CD4-positive, alpha-beta T cell treated with Interleukin-2 at 100 ng/mL for 4 hours (primary cell): ENCODE measurements at regions not wholly inside any gene's neighbourhood (a gene's known extent, or its start where the extent isn't known, plus 50 kb on each side); places are given as distances from the start of the nearest gene placed in this dataset.
"Not testable (repeated sequence)": the region's sequence is repeated elsewhere in the genome, so short reads cannot be mapped to it uniquely, and the experiment has no call there.

Experiments
- DNase-seq: peaks from one replicate; pipeline ENCODE4 v3.0.0-alpha.2; 2020; ENCODE audit warnings: low spot score

DNA sequence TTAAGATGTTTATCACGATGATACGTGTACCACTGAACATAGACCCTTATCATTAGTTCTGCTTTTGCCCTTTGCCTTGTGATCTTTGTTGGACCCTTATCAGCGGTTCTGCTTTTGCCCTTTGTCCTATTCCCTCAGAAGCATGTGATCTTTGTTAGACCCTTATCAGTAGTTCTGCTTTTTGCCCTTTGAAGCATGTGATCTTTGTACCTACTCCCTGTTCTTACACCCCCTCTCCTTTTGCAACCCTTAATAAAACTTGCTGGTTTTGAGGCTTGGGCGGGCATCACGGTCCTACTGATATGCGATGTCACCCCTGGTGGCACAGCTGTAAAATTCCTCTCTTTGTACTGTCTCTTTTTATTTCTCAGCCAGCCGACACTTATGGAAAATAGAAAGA lies 117.0 kb downstream of the SDHAF3 start:
- not testable (repeated sequence) for DNase-seq

DNA sequence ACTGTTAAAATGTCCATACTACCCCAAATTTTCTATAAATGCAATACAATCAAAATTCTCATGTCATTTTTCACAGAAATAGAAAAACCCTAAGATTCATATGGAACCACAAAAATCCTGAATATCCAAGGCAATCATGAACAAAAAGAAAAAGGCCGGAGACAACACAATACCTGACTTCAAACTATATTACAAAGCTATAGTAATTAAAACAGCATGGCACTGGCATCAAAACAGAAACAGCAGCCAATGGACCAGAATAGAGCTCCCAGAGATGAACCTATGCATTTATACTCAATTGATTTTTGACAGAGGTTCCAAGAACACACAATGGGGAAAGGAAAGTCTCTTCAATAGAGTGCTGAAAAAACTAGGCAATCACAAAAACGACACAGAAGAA lies 128.8 kb downstream of the SDHAF3 start:
- no peak for DNase-seq

DNA sequence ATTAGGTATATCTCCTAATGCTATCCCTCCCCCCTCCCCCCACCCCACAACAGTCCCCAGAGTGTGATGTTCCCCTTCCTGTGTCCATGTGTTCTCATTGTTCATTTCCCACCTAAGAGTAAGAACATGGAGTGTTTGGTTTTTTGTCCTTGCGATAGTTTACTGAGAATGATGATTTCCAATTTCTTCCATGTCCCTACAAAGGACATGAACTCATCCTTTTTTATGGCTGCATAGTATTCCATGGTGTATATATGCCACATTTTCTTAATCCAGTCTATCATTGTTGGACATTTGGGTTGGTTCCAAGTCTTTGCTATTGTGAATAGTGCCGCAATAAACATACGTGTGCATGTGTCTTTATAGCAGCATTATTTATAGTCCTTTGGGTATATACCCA lies 140.7 kb downstream of the SDHAF3 start:
- not testable (repeated sequence) for DNase-seq

DNA sequence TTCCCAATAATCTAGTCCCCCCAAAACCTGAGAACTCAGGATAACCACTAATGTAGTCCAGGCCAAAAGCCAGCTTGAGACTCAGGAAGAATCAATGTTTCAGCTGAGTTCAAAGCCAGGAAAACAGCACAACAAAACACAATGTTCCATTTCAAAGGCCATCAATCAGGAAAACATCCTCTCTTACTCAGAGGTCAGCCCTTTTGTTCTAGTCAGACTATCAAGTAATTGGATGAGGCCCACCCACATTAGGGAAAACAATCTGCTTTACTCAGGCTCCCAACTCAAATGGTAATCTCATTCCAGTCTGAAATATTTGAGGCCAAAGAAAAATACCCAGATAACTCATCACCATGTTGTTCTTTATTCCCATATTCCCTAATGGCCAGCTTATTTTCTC lies 152.2 kb downstream of the SDHAF3 start:
- no peak for DNase-seq

DNA sequence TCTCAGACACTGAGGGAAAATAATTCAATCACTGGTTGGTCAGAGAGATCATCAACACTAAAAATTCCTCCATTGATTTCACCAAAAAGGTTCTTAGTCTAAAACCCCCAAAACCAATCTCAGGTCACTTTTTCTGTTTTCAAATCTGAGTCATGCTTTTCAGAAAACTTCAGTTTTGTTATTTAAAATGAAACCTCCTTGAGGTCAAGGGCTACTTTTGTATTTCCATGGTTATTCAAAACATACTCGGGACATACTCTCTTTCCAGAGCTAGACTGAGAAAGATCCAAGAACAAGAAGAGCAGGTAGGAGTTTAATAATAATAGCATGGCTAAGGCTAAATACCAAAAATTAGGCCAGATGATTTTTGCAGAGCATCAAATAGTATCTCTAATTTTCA lies 152.8 kb downstream of the SDHAF3 start:
- DNase-seq, result no peak

DNA sequence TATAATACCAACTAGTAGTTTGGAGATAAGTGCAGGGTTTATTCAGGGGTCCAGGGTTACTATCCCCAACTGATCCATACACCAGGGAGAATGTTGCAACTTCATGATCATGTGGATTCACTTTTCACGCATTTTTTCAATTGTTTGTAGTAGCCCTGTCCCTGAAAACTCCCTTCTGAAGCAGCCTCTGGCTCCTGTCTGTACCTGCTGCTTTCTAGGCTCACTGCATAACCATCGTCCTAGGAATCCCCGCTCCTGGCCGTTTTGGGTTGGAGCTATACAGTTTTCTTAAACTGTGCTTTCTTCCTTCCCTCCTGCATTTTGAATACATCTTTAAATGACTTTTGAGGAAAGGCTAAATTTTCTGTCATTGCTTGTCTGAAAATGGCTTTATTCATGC lies 154.1 kb downstream of the SDHAF3 start:
- no peak for DNase-seq

DNA sequence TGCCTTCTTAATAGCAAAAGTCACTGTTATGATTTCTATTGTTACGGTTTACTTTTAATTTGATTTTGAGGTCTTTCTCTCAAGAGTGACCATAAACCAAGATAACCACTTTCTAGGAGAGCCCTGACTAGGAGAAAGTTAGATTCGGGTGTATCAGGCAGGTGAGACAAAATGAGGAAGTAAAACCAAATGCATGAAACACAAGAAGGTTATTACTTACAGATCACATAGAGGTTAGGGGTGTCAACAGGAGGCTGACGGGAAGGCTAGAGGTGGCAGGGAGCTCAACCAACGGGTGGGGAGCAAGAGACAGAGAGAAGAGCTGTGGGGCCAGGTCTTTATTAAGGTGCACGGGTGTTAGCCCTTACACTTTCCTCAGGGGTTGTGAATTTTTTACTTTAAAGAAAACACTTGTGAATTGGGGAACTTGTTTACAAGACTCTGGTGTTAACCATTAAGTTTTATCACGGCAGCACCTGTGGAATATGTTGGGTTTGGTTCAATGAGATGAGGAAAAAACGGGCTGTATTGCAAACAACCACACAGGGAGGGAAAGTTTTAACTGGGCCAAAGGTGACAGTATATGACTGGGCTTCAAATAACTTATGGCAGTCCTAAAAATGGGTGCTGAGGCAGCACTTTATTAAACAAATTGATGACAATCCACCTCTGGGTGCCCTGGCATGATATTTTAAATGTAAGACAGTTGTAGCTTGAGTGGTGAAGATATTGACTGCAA lies 154.9 kb downstream of the SDHAF3 start:
- DNase-seq, result no peak

DNA sequence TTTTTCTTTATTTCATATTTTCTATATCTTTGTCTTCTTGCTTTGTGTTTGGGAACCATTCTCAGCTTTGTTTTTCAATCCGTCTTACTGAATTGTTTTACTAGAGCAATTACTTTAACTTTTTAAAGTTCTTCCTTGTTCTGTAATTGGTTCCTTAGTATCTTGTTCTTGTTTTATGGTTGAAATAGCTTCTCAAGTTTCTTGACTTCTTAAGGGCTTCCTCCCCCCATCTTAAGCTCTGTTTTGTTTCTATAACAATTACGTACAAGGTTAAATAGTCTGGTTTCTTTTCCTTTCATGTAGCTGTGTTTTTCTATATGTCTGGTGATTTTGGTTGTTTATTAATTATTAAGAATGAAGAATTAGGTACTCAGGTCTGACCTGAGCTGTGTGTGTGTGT lies 158.0 kb downstream of the SDHAF3 start:
- DNase-seq, result no peak

DNA sequence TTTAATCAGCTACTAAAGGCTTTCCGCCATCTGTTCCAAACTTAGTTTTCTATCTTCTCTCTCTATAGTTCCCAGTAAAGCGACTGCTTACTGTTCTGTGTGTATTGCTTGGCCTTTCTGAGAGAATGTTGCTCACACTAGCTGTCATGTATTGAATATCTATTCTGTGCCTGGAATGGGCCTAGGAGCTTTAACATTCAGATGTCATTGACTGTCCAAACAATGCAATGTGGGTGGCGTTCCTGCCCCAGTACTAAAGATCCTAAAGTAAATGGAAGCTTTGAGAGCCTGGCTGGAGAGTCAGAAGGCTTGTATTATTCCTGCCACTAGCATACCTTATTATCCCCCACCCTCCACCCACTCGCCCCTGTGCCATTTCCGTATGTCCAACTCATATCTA lies 163.5 kb downstream of the SDHAF3 start:
- DNase-seq, result no peak

DNA sequence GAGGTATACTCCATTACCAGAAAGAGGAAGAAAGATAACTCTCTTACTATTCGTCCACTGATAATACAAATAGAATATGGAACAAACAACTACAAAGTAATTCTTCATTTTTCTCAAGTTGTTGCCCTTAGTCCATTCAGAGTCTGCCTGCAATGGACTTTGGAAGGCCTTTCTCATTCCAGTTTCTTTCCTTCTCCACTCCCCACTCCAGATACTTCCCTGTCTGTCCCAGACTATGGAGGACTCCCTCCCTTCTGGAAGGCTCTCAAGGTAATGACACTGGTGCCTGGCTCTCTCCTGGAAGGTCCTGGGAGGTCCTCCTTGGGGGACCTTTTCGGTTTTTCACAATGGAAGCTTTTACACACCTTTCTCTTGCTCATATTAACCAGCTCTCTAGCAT lies 167.8 kb downstream of the SDHAF3 start:
- DNase-seq, result no peak

DNA sequence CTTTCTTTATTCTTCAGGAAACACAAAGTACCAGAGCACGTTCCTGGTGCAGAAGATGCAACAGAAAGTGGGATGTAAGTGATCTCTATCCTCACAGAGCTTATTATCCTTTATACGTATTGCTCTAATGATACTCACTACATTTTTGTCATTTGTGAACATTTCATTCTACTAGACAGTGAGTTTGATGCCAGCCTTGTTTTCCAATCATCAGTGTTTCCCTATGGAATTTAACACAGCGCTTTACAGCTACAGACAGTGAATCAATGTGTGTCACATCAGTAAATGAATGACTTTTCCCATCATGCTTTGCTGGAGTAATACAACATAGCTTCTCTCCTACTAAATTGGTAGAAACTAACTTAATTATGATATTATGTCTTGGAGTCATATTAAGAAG lies 175.5 kb downstream of the SDHAF3 start:
- no peak for DNase-seq

DNA sequence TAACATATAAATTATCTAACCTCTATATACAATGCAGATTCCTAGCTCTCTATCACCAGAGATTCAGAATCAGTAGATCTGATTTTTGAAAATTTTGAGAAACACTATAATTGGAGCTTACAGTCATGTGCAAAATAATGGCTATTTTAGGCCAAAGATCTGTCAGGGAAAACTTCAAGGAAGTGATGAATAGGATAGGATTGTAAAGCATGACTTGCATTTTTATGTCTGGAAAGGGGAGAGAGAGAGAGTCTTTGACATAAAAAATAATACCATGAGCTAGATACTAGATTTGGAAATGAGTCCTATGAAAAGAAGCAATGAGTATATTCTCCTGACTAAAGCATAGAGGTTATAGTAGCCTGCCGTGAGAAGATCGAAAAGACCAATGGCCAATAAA lies 181.1 kb downstream of the SDHAF3 start:
- DNase-seq, result no peak

DNA sequence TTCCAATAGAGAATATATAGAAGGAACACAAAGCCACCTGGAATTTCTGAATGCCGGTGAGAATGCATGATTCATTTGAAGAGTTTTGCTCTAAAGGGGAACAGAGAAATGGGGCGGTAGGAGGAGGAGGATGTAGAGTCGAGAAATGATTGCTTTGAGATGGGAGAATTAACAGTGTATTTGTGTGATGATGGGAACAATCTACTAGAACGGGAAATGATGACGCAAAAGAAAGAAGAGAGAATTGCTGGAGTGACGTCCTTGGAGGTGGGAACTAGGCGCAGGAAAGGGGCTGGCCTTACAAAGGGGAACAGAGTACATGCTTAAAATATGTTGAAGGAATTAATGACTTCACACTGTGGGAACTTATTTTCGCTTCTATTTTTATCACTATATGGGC lies 188.1 kb downstream of the SDHAF3 start:
- no peak for DNase-seq

DNA sequence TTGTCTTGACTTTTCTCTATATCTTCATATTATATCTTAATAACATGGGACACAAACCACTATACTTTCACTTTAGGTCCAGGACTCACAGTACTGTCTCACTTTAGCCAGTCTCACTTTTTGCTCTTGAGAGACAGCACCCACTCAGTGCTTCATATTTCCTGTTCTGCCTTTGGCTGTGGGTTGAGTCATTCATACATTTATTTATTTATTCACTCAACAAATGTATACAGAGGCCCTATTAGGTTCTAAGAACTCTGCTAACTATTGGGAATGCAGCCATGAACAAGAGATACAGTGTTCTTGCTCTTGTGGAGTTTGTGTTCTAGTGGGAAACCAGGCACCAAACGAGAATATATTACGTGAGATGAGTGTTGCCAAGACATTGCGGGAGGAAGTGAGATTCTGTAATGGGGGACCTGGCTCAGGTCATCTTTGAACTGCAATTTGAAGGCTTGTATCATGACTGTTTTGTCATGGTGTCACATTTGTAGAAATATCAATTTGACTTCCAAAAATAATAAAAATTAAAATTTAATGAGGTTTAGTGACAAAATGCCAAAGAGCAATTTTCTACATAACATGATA lies 190.1 kb downstream of the SDHAF3 start:
- no peak for DNase-seq

DNA sequence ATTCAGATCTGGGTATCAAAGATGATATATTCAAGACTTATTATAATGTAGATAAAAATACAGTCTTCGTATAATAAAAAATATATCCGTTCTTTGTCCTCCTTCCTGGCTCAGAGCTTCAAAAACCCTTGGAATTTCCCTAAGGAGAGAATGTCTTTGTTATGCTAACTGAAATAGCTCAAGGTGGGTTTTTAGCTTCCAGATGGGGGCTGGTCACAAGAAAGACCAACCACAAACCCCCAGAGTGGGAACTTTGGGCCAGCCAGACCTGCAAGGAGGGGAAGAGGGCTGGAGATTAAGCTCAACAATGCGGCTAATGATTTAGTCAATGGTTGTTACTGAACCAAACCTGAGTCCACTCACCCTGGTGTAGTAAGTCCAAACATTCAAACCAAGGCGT lies 196.4 kb downstream of the SDHAF3 start:
- no peak for DNase-seq

DNA sequence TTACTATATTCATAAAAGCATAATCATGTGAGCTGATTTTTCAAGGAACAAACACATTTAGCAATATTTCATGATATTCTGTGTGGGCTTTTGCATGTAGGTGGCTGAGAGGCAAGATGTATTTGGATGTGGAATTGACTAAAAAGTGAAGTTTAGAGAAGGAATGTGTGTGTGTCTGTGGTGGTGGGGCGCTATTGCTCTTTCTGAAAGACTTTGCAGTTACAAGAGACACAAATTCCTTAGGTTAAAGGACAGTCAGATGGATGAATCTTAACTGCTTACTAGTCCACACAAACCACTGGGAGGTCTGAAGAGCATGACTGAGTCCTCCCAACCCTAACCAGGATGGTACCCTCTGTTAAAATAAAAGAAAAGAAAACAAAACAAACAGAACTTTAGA lies 200.1 kb downstream of the SDHAF3 start:
- no peak for DNase-seq

DNA sequence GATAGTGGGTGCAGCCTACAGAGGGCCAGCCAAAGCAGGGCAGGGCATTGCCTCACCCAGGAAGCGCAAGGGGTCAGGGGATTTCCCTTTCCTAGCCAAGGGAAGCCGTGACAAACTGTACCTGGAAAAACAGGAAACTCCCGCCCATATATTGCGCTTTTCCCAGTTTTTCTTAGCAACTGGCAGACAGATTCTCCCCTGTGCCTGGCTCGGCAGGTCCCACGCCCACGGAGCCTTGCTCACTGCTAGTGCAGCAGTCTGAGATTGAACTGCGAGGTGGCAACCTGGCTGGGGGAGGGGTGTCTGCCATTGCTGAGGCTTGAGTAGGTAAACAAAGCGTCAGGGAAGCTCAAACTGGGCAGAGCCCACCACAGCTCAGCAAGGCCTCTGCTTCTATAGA lies 212.4 kb downstream of the SDHAF3 start:
- DNase-seq, result not testable (repeated sequence)

DNA sequence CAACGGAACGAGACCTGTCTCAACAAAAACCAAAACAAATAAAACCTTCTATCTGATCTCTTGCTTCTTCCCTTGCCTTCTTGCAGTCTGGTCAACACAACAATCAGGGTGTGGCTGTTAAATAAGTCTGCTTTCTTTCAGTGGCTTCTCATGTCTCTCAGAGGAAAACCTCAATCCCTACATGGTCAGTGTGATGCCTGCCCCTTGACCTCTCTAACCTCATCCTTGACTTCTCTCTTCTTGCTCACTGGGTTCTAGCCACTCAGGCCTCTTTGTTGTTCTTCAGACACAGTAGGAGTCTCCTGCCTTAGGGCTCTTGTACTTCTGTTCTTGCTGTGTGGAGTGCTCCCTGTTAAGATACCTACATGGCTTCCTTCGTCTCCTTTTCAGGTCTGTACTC lies 220.4 kb downstream of the SDHAF3 start:
- no peak for DNase-seq

DNA sequence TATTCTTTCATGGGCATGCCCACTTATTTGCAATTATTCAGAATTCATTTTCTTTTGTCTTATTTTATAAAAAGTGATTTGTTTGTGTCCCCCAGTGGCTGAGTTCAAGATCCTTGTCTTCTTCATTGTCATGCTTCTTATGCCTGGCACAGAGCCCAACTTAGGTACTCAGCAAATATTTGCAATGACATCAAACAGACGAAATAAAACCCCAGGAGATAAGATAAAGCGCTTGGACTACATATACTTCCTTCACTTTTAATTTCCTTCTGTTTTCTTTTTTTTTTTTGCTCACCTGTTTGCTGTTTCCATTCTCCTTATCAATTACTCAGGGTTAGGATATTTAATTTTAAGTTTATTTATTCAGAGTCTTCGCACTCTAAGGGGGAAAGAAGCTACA lies 225.0 kb downstream of the SDHAF3 start:
- DNase-seq, result no peak

DNA sequence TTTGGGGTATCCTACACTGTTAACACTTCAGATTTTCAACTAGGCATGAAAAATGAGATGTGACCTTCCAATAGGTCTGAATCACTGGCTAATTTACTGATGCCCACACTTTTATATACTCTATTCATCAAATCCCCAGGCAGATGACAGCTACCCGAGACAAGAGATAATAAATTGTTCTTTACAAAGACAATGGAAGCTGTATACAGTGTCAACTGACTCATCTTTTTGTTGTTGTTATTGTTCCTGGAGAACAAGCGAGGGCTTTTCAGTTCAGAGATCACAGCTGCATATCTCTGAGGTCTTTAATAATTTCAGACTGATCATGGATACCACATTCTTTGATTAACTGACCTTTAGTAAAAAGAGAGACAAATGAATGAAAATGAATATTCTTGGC lies 228.9 kb downstream of the SDHAF3 start:
- no peak for DNase-seq

DNA sequence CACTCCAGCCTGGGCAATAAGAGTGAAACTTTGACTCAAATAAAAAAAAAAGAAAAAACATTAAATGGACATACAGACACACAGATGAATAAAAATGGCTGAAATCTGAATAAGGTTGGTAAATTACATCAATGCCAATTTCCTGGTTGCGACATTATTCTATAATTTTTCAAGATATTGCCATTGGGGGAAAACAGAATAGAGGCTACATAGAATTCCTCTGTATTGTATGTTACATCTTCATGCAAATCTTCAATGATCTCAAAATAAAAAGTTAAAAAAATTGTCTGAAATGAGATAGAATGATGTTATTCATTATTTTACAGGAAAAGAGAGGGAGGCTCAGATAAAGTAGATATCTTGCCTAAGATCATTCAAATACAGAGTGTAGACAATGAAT lies 234.0 kb downstream of the SDHAF3 start:
- DNase-seq, result no peak

DNA sequence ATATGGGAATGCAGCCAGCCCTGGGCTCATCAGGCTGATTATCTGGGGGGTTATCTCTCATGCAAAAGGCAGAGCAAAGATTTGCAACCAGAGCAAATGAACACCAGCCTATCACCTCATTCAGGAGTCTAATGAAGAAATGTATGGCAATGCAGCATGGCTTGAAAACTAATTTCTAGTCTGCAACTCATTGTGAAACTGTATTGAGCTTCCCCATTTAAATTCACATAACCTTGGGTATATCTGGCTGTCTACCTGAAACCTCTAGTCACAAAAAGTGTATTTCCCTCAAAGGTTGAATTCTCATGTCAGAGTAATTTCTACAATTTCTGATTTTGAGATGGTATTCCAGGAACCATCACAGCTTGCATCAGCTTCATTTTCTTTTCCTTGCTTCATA lies 240.0 kb downstream of the SDHAF3 start:
- no peak for DNase-seq

DNA sequence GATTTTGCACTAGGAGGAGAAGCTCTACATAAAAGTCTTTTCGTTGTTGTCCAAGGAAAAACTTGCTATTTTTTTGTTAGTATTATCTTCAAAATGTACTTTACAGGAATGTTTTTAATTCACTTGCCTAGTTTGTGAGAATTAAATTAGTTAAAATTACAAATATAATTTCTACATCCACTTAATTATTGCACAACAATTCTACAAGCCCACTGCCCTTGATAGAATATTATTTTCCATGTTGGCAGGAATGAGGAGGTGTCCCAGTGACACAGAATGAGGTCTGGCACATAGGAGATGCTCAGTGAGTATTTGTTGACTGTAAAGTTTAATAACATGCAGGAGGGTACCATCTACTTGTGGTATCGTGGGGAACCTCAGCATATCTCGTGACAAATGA lies 255.4 kb downstream of the SDHAF3 start:
- DNase-seq, result no peak

DNA sequence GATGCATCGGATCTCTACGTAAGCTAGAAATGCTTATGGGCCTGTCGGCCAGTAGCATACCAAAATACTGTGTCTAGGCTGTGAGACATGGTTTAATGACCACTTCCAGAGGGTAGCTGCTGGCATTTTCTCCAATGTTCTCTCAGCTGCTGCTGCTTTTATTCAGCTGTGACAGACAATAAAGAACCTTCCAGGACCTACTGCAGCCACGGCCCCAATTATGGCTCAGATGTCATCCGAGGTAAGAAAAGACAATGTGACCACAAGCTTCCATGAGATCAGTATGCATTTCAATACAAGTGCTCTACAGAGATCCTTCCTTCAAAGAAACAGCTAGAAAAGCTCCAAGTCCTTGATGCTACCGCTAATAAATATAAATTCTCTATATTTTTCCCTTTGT lies 256.2 kb downstream of the SDHAF3 start:
- DNase-seq, result no peak
